Neural progenitor cell (in vitro differentiated cells): ENCODE measurements at regions not wholly inside any gene's neighbourhood (a gene's known extent, or its start where the extent isn't known, plus 50 kb on each side); places are given as distances from the start of the nearest gene placed in this dataset.

ENCODE experiments used
- EZH2 ChIP-seq: fragments of 200-600 bp; sonication (generic); IDR thresholded peaks from 2 replicates; pipeline ENCODE4 v1.6.1; 2017; ENCODE audit warnings: antibody characterized with exemption, mild to moderate bottlenecking, moderate library complexity
- EZH2phosphoT487 ChIP-seq: fragments of 200-600 bp; sonication (generic); IDR thresholded peaks from 2 replicates; pipeline ENCODE4 v1.6.1; 2017; ENCODE audit warnings: antibody characterized with exemption
- TF ChIP-seq, protein P1 (sequence below): fragments of 200-600 bp; sonication (generic); IDR thresholded peaks from 2 replicates; pipeline ENCODE4 v1.5.1; 2017; ENCODE audit warnings: antibody characterized with exemption, mild to moderate bottlenecking

DNA sequence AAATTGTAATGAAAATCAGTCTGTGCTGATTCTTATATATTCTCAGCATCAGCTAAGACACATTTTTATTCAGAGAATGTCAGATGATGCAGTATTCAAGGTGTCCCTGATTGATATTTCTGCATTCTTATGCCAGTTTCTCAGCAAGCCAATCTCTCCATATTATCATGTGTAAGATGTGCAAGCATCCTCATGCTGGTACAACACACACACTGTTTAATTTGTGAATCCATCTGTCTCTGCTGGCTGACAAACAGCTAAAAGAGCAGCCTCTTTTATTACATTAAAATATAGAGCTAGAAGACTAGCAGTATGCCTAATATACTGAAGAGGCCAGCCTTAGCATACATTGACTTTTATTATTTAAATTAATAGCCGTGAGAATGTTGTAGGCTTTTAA is 502.9 kb upstream of the GNPDA2 start:
- TF ChIP-seq, protein P1, sequence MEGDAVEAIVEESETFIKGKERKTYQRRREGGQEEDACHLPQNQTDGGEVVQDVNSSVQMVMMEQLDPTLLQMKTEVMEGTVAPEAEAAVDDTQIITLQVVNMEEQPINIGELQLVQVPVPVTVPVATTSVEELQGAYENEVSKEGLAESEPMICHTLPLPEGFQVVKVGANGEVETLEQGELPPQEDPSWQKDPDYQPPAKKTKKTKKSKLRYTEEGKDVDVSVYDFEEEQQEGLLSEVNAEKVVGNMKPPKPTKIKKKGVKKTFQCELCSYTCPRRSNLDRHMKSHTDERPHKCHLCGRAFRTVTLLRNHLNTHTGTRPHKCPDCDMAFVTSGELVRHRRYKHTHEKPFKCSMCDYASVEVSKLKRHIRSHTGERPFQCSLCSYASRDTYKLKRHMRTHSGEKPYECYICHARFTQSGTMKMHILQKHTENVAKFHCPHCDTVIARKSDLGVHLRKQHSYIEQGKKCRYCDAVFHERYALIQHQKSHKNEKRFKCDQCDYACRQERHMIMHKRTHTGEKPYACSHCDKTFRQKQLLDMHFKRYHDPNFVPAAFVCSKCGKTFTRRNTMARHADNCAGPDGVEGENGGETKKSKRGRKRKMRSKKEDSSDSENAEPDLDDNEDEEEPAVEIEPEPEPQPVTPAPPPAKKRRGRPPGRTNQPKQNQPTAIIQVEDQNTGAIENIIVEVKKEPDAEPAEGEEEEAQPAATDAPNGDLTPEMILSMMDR, result no peak
- TF ChIP-seq EZH2 (no peak), EZH2phosphoT487 (no peak)
